ENCODE measurements at regions not wholly inside any gene's neighbourhood (a gene's known extent, or its start where the extent isn't known, plus 50 kb on each side); places are given as distances from the start of the nearest gene placed in this dataset.
"Not testable (repeated sequence)": the region's sequence is repeated elsewhere in the genome, so short reads cannot be mapped to it uniquely, and the experiment has no call there.

DNA sequence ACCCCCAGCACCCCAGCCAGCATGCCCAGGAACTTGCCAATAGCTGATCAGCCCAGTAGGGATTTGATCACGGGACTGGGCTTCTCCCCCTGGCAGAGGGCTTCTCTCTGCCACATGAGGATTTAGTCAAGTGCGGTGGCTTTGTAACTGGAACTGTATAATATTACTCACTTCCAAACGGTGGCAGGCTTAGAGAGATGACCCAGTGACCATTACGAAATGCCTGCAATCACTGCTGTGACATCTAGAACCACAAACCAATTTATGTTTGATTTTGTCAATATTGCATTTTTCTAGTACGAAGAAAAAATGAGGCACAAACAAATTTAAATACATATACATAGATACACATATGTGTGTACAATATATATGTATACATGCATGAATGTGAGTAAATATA is 192.1 kb downstream of the ERCC6L2 start:
- DNase-seq (no peak), ATAC-seq (no peak)
- Mint-ChIP-seq H3K4me1 (no peaks in the 10 kb centered on the region), H3K27ac (no peak overlapping the region), H3K4me3 (no peak overlapping the region), H3K36me3 (ENCODE audit: low read depth) (no peaks in the 10 kb centered on the region), H3K27me3 (peaks cover 2% of the 10 kb centered on the region), H3K9me3 (ENCODE audit: low read depth) (no peaks in the 10 kb centered on the region)
- ChIA-PET POLR2A (no interaction called here), CTCF (no interaction called here)
- intact Hi-C loops (cut with DNase I, micrococcal nuclease): loop anchor here (10.0 kb wide), 2 partner anchors 147 to 463 kb away; no protein-coding TSS in a partner anchor

DNA sequence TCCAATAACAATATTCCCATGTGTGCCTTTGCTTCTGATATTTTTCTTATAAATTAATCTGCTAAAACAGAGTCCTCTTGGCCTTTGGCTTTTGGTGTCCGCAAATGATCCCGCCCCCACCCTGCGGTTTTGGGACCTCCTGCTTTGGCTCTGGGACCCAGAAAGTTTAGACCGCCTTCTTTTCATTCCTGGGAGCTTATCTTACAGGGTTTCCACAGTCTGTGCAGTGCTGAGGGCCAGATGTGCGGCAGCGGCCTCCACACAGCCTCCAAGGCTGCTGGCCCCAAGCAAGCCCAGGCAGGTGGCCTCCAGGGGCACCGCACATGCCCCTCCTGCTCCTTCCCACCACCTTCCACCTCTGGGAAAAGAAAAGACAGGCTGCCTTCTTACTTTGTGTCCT is 191.5 kb downstream of the ERCC6L2 start:
- H3K4me1 Mint-ChIP-seq: no peaks in the 10 kb centered on the region
- H3K27ac Mint-ChIP-seq: no peak overlapping the region
- peaks cover 2% of the 10 kb centered on the region for H3K27me3 Mint-ChIP-seq
- DNase-seq (no peak), ATAC-seq (no peak)
- intact Hi-C loops (cut with DNase I, micrococcal nuclease): loop anchor here (10.0 kb wide), 2 partner anchors 148 to 462 kb away; no protein-coding TSS in a partner anchor
- H3K36me3 Mint-ChIP-seq (ENCODE audit: low read depth): no peaks in the 10 kb centered on the region
- ChIA-PET POLR2A (no interaction called here), CTCF (no interaction called here)
- H3K9me3 Mint-ChIP-seq (ENCODE audit: low read depth): no peaks in the 10 kb centered on the region
- no peak overlapping the region for H3K4me3 Mint-ChIP-seq

DNA sequence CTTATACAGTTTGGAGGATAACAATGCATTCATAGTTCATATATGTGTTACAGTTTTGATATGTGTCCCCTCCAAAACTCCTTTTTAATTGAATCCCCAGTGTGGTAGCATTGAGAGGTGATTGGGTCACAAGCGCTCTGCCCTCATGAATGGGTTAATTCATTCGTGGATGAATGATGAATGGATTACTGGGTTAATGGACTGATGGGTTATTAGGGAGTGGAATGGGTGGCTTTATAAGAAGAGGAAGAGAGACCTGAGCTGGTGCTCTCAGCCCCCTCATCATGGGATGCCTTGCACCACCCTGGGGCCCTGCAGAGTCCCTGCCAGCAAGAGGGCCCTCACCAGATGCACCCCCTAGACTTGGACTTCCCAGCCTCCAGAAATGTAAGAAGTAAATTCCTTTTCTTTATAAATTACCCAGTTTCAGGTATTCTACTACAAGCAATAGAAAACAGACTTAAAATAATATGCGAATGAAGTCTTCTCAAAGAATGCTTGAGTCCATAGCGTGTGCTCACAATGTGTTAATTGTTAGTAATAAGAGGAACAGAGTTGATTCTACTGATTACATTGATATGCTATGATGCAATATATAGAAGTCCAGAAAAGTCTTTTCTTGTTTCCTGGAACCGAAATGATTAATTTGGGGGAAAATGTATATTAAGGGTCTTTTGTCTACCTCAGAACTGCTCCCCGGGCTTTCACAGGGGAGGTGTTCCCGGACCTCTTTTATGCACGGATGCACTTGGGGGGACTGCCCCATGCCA is 190.2 kb downstream of the ERCC6L2 start:
- intact Hi-C loops (cut with DNase I, micrococcal nuclease): loop anchor here (10.0 kb wide), 2 partner anchors 149 to 461 kb away; no protein-coding TSS in a partner anchor
- Mint-ChIP-seq H3K4me3 (no peak overlapping the region), H3K27me3 (peaks cover 2% of the 10 kb centered on the region), H3K36me3 (ENCODE audit: low read depth) (no peaks in the 10 kb centered on the region), H3K9me3 (ENCODE audit: low read depth) (no peaks in the 10 kb centered on the region), H3K27ac (no peak overlapping the region), H3K4me1 (no peaks in the 10 kb centered on the region)
- ATAC-seq: no peak
- no peak for DNase-seq
- CTCF ChIA-PET: no interaction called here
- POLR2A ChIA-PET: no interaction called here

DNA sequence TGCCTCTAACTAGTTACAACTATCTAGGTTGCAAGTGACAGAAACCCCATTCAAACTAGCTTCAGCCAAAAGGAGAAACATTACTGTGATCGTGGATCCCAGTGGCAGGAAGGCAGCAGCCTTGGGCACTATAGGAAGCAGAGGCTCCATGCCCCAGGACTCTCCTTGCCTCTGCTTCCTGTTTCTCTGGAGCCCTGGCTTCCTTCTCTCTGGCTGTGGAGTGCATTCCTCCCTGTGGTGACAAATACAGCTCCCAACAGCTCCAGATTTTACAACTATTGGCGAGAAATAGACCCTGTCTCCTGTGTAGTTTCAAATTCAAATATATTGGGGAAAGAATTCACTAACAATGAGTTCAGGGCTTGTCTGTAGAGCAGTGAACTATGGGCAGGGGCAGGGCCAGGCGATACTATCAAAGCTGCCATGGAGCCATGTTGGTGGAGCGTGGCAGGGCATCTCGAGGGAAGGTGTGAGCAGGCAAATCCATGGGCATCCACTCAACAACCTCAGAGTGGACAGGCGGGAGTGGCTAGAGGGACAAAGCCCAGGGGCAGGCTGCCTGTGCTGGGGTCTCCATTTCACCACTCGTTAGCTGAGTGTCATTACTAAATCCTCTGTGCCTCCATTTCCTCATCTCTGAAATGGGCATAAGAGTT is 189.5 kb downstream of the ERCC6L2 start:
- no peaks in the 10 kb centered on the region for H3K36me3 Mint-ChIP-seq (ENCODE audit: low read depth)

DNA sequence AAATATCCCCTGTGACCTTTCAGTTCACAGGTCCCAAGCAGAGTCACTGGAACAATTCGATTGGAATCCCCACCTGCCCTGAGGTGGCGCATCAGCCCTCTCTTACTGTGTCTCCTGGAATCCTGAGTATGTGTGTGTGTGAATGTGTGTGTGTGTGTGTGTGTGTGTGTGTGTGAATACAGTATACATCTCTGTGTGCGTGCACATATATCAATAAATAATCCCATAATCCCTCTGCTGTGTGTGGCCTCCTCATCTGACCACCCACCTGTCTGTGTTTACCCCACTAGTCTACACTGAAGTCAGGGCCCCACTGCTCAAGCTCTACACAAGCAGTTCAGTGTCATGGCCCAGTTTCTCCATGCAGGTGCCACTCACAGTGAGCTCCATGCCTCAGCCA is 187.4 kb downstream of the ERCC6L2 start:
- Mint-ChIP-seq H3K27ac (no peak overlapping the region), H3K4me1 (peaks cover 5% of the 10 kb centered on the region), H3K36me3 (ENCODE audit: low read depth) (no peaks in the 10 kb centered on the region), H3K9me3 (ENCODE audit: low read depth) (peaks cover 2% of the 10 kb centered on the region), H3K27me3 (no peaks in the 10 kb centered on the region), H3K4me3 (no peak overlapping the region)
- POLR2A ChIA-PET: no interaction called here
- DNase-seq (no peak), ATAC-seq (no peak)
- intact Hi-C loops (cut with DNase I, micrococcal nuclease): loop anchor here (5.0 to 10.0 kb wide), 3 partner anchors 152 to 686 kb away; no protein-coding TSS in a partner anchor
- CTCF ChIA-PET: no interaction called here

More for the DNA sequence above, 189.5 kb downstream of the ERCC6L2 start:
- intact Hi-C loops (cut with DNase I, micrococcal nuclease): loop anchor here (5.0 to 10.0 kb wide), 3 partner anchors 150 to 688 kb away; no protein-coding TSS in a partner anchor
- Mint-ChIP-seq H3K4me3 (no peak overlapping the region), H3K9me3 (ENCODE audit: low read depth) (no peaks in the 10 kb centered on the region), H3K4me1 (no peaks in the 10 kb centered on the region), H3K27me3 (peaks cover 2% of the 10 kb centered on the region), H3K27ac (no peak overlapping the region)
- DNase-seq: no peak
- no peak for ATAC-seq
- ChIA-PET CTCF (no interaction called here), POLR2A (no interaction called here)

DNA sequence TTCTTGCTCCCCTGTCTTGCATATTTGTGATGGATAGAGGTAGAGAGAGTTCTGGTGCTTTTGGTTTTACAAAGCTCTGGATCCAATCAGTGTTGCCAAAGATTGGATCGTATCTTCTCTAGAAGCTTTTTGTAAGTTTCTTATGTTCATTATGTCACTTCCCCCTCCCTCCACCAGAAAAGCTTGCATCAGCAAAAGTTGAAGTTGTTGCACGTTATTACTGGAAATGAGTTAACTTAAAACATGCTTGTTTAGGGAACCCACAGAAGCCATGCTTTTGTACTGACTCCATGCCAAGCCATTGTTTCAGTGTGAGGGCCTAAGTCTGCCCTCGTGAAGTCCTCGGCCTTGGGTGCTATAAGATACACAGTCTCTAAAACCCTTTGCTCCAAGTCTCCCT is 186.5 kb downstream of the ERCC6L2 start:
- Mint-ChIP-seq H3K36me3 (ENCODE audit: low read depth) (no peaks in the 10 kb centered on the region), H3K4me1 (peaks cover 8% of the 10 kb centered on the region), H3K27ac (no peak overlapping the region), H3K4me3 (no peak overlapping the region), H3K9me3 (ENCODE audit: low read depth) (peaks cover 2% of the 10 kb centered on the region), H3K27me3 (no peaks in the 10 kb centered on the region)
- POLR2A ChIA-PET: no interaction called here
- CTCF ChIA-PET: interaction anchor here (0.6 to 1.9 kb wide), 5 partner anchors 9 to 1278 kb away, joined by 3 to 5 read pairs (median 3); no protein-coding TSS in a partner anchor
- ATAC-seq: no peak
- intact Hi-C loops (cut with DNase I, micrococcal nuclease): loop anchor here (5.0 to 10.0 kb wide), 3 partner anchors 153 to 685 kb away; no protein-coding TSS in a partner anchor
- DNase-seq: no peak

DNA sequence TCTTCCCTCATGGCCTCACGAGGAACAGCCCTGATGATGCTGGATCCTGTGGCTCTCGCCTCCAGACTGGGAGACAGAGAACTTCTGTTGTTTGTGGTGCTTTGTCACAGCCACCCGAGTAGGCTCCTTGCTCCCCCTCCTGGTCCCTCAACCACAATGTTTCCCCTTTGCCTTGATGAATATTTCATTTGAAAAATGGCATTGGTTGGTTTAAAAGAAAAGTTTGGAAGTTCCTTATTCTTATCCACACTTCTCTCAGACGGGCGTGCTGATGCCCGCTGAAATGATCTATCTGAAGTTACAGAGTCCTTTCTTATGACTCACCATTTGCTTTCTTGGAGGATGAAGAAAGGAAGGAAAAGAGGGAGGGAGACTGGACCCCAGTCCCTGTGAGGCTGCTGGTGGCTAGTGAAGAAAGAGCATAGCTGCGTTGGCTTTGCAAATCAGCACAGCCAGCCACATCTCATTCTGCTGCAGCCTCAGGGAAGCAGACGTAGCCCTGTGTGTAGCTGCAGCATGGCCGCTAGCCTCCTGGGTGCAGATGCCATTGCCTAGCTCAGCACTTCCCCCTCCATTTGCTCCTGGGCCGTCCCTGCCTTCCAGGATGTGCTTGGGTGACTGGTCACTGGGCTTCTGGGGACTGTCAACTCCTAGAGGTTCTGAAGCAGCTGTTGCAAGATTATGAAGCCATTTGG is 185.9 kb downstream of the ERCC6L2 start:
- CTCF ChIA-PET: interaction anchor here (0.6 to 1.9 kb wide), 4 partner anchors 10 to 1277 kb away, joined by 3 to 5 read pairs (median 4); no protein-coding TSS in a partner anchor
- intact Hi-C loops (cut with DNase I, micrococcal nuclease): loop anchor here (5.0 to 10.0 kb wide), 3 partner anchors 153 to 684 kb away; no protein-coding TSS in a partner anchor
- no peak overlapping the region for H3K27ac Mint-ChIP-seq
- POLR2A ChIA-PET: no interaction called here
- DNase-seq (peak; percentile 63), ATAC-seq (peak; percentile 78)
- no peak overlapping the region for H3K4me3 Mint-ChIP-seq
- no peaks in the 10 kb centered on the region for H3K36me3 Mint-ChIP-seq (ENCODE audit: low read depth)
- no peaks in the 10 kb centered on the region for H3K27me3 Mint-ChIP-seq
- peaks cover 8% of the 10 kb centered on the region for H3K4me1 Mint-ChIP-seq
- H3K9me3 Mint-ChIP-seq (ENCODE audit: low read depth): peaks cover 2% of the 10 kb centered on the region

DNA sequence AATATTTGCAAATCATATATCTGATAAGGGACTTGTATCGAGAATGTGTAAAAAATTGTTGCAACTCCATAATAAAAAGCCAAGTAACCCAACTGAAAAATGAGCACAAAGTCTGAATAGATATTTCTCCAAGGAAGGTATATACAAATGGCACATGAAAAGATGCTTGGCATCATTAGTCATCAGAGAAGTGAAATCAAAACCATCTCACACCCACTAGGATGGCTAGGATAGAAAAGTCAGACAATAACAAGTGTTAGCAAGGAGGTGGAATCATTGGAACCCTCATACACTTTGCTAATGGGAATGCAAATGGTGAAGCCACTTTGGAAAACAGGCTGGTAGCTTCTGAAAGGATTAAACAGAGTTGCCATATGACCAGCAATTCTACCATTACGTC is 182.7 kb downstream of the ERCC6L2 start:
- Mint-ChIP-seq H3K27me3 (no peaks in the 10 kb centered on the region), H3K36me3 (ENCODE audit: low read depth) (no peaks in the 10 kb centered on the region), H3K4me1 (peaks cover 8% of the 10 kb centered on the region), H3K27ac (no peak overlapping the region), H3K4me3 (no peak overlapping the region), H3K9me3 (ENCODE audit: low read depth) (peaks cover 2% of the 10 kb centered on the region)
- intact Hi-C loops (cut with DNase I, micrococcal nuclease): no loop called here
- DNase-seq: no peak
- peak; percentile 52 for ATAC-seq
- ChIA-PET POLR2A (no interaction called here), CTCF (no interaction called here)

DNA sequence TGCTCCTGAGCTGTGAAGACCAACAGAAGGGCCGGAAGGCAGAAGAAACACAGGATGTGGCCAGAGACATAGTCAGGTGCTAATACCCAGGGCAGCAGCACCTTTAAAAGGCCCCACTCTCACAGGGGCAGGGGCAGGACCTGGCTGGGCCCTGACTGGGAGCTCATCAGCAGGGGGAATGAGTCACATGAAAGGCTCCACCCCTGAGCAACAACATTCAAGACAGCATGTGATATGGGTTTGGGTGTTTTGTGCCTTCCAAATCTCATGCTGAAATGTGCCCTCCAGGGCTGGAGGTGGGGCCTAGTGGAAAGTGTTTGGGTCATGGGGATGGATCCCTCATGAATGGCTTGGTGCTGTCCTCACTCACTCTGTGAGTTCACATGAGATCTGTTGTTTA is 181.7 kb downstream of the ERCC6L2 start:
- ChIA-PET POLR2A (no interaction called here), CTCF (interaction anchor here (0.8 kb wide), 2 partner anchors 8 to 209 kb away, joined by 4 to 5 read pairs; no protein-coding TSS in a partner anchor)
- no peaks in the 10 kb centered on the region for H3K36me3 Mint-ChIP-seq (ENCODE audit: low read depth)
- intact Hi-C loops (cut with DNase I, micrococcal nuclease): no loop called here
- peaks cover 2% of the 10 kb centered on the region for H3K9me3 Mint-ChIP-seq (ENCODE audit: low read depth)
- DNase-seq (peak; percentile 22), ATAC-seq (peak; percentile 76)
- peaks cover 8% of the 10 kb centered on the region for H3K4me1 Mint-ChIP-seq
- H3K4me3 Mint-ChIP-seq: no peak overlapping the region
- H3K27me3 Mint-ChIP-seq: no peaks in the 10 kb centered on the region
- H3K27ac Mint-ChIP-seq: no peak overlapping the region

DNA sequence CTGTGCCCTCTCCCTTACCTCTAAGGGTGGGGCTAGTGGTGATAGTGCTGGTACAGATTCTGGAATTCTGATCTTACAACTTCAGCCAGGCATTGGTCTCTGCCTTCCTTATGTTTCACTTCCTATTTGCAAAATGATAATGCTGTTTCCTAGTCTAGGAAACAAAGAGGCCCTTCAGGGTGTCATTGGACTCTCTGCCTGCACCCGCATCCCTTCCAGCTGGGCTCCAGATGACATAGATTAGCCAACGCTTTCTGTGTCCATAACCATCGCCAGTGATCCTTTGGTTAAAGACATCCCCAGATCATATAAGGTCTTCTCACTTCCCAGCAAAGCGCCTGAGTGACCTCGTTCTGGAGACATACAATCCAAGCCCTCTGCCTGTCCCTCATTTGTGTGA is 180.7 kb downstream of the ERCC6L2 start:
- Mint-ChIP-seq H3K4me1 (peaks cover 8% of the 10 kb centered on the region), H3K36me3 (ENCODE audit: low read depth) (no peaks in the 10 kb centered on the region), H3K27me3 (no peaks in the 10 kb centered on the region), H3K27ac (no peak overlapping the region), H3K4me3 (no peak overlapping the region), H3K9me3 (ENCODE audit: low read depth) (peaks cover 2% of the 10 kb centered on the region)
- DNase-seq: no peak
- ChIA-PET CTCF (no interaction called here), POLR2A (no interaction called here)
- ATAC-seq: no peak
- intact Hi-C loops (cut with DNase I, micrococcal nuclease): no loop called here

DNA sequence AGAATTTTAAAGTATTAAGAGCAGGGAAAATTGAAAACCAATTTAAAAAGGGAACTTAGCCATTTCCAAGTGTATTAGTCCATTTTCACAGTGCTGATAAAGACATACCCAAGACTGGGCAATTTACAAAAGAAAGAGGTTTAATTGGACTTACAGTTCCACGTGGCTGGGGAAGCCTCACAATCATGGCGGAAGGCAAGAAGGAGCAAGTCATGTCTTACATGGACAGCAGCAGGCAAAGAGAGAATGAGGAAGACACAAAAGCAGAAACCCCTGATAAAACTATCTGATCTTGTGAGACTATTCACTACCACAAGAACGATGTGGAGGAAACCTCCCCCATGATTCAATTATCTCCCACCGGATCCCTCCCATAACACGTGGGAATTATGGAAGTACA is 178.8 kb downstream of the ERCC6L2 start:
- CTCF ChIA-PET; H3K36me3 Mint-ChIP-seq (ENCODE audit: low read depth); intact Hi-C loops (cut with DNase I, micrococcal nuclease); H3K27me3 Mint-ChIP-seq; H3K4me1 Mint-ChIP-seq; DNase-seq; H3K27ac Mint-ChIP-seq; H3K4me3 Mint-ChIP-seq; H3K9me3 Mint-ChIP-seq (ENCODE audit: low read depth); ATAC-seq; POLR2A ChIA-PET: not testable (repeated sequence)
